Astrocyte (in vitro differentiated cells and primary cell): ENCODE measurements at regions not wholly inside any gene's neighbourhood (a gene's known extent, or its start where the extent isn't known, plus 50 kb on each side); places are given as distances from the start of the nearest gene placed in this dataset.

ENCODE experiments used
- CTCF ChIP-seq: IDR thresholded peaks from 2 replicates; pipeline ENCODE4 v1.5.1; 2011; ENCODE audit warnings: low read depth, mild to moderate bottlenecking, inconsistent platforms, low read length, moderate library complexity; ENCODE audit not compliant: insufficient read depth
- EZH2 ChIP-seq: IDR thresholded peaks from 2 replicates; pipeline ENCODE4 v1.6.1; 2012; ENCODE audit warnings: mild to moderate bottlenecking, low read length, inconsistent platforms; ENCODE audit not compliant: insufficient read depth

GRCh38 chr1:173328961-173329360, 121.8 kb upstream of the TNFSF4 start:
- TF ChIP-seq CTCF: no peak
- TF ChIP-seq EZH2: no peak
